Activated B cell treated with CpG ODN at 0.5 μM for 24 hours (primary cell): ENCODE measurements at regions not wholly inside any gene's neighbourhood (a gene's known extent, or its start where the extent isn't known, plus 50 kb on each side); places are given as distances from the start of the nearest gene placed in this dataset.

Experiments used
- ATAC-seq: fragments of 200-7000 bp; cut with Tn5 transposase; one replicate; pipeline ENCODE4 v1.10.0; 2021; ENCODE audit warnings: low read depth, mild to moderate bottlenecking, moderate library complexity
- CTCF ChIA-PET: fragments of 350-600 bp; sonication (Branson Sonifier 250); formaldehyde crosslinking; loops from one replicate; lab custom pipeline; 2021; ENCODE audit warnings: antibody characterized with exemption; lab: Charles Lee
- POLR2A ChIA-PET: fragments of 350-600 bp; sonication (Branson Sonifier 250); formaldehyde crosslinking; loops from one replicate; lab custom pipeline; 2021; ENCODE audit warnings: antibody characterized with exemption; lab: Charles Lee
- DNase-seq: peaks from one replicate; pipeline ENCODE4 v3.0.0; 2022
- H3K27ac Mint-ChIP-seq: one replicate; pipeline ENCODE4 v1.8.0; 2020; ENCODE audit warnings: mixed read lengths
- H3K27me3 Mint-ChIP-seq: one replicate; pipeline ENCODE4 v1.8.0; 2021; ENCODE audit warnings: mixed read lengths
- H3K36me3 Mint-ChIP-seq: one replicate; pipeline ENCODE4 v1.8.0; 2021; ENCODE audit warnings: low read depth, mixed read lengths
- H3K4me1 Mint-ChIP-seq: one replicate; pipeline ENCODE4 v1.8.0; 2021; ENCODE audit warnings: mixed read lengths
- H3K4me3 Mint-ChIP-seq: one replicate; pipeline ENCODE4 v1.8.0; 2020; ENCODE audit warnings: mild to moderate bottlenecking, mixed read lengths
- H3K9me3 Mint-ChIP-seq: one replicate; pipeline ENCODE4 v1.8.0; 2020; ENCODE audit warnings: mixed read lengths
- CTCF ChIP-seq: fragments of 200-600 bp; IDR thresholded peaks from one replicate; pipeline ENCODE4 v1.8.0; 2022; ENCODE audit warnings: antibody characterized with exemption, mild to moderate bottlenecking
- intact Hi-C: fragments of 100-400 bp; cut with micrococcal nuclease; formaldehyde crosslinking; loops from one replicate; pipeline ENCODE4 v1.15.1; 2024

- intact Hi-C loops: no loop called here
- no peak for TF ChIP-seq CTCF
- CTCF ChIA-PET: no interaction called here
- H3K4me3 Mint-ChIP-seq: no peak overlapping the region
- H3K27me3 Mint-ChIP-seq: no peaks in the 10 kb centered on the region
- H3K36me3 Mint-ChIP-seq: no peaks in the 10 kb centered on the region
- DNase-seq: no peak
- H3K9me3 Mint-ChIP-seq: no peaks in the 10 kb centered on the region
- no peak for ATAC-seq
- POLR2A ChIA-PET: no interaction called here
- no peak overlapping the region for H3K27ac Mint-ChIP-seq
- H3K4me1 Mint-ChIP-seq: no peaks in the 10 kb centered on the region
These were observed 254.0 kb upstream of the RBMS1 start for GRCh38 chr2:160747501-160748170.

GRCh38 chr2:160751021-160751420 is 257.4 kb upstream of the RBMS1 start:
- ChIA-PET POLR2A (no interaction called here), CTCF (no interaction called here)
- no peaks in the 10 kb centered on the region for H3K4me1 Mint-ChIP-seq
- H3K36me3 Mint-ChIP-seq: no peaks in the 10 kb centered on the region
- ATAC-seq (no peak), DNase-seq (no peak)
- H3K27ac Mint-ChIP-seq: no peak overlapping the region
- no peaks in the 10 kb centered on the region for H3K27me3 Mint-ChIP-seq
- H3K4me3 Mint-ChIP-seq: no peak overlapping the region
- intact Hi-C loops: no loop called here
- no peak for TF ChIP-seq CTCF
- H3K9me3 Mint-ChIP-seq: peaks cover 4% of the 10 kb centered on the region

- POLR2A ChIA-PET: no interaction called here
- intact Hi-C loops: no loop called here
- Mint-ChIP-seq H3K4me3 (no peak overlapping the region), H3K36me3 (no peaks in the 10 kb centered on the region), H3K27ac (no peak overlapping the region), H3K4me1 (no peaks in the 10 kb centered on the region), H3K27me3 (no peaks in the 10 kb centered on the region), H3K9me3 (peaks cover 4% of the 10 kb centered on the region)
- no peak for DNase-seq
- CTCF ChIA-PET: no interaction called here
- no peak for TF ChIP-seq CTCF
- no peak for ATAC-seq
These were observed 259.1 kb upstream of the RBMS1 start for GRCh38 chr2:160752475-160753330.

- Mint-ChIP-seq H3K9me3 (peaks cover 4% of the 10 kb centered on the region), H3K4me3 (no peak overlapping the region), H3K27me3 (no peaks in the 10 kb centered on the region), H3K4me1 (no peaks in the 10 kb centered on the region), H3K27ac (no peak overlapping the region), H3K36me3 (no peaks in the 10 kb centered on the region)
- no peak for TF ChIP-seq CTCF
- intact Hi-C loops: no loop called here
- no peak for DNase-seq
- ATAC-seq: no peak
- ChIA-PET CTCF (no interaction called here), POLR2A (no interaction called here)
These were observed 259.7 kb upstream of the RBMS1 start for GRCh38 chr2:160753331-160753654.

- ATAC-seq (no peak), DNase-seq (no peak)
- H3K36me3 Mint-ChIP-seq: no peaks in the 10 kb centered on the region
- H3K27me3 Mint-ChIP-seq: no peaks in the 10 kb centered on the region
- peaks cover 4% of the 10 kb centered on the region for H3K9me3 Mint-ChIP-seq
- ChIA-PET POLR2A (no interaction called here), CTCF (no interaction called here)
- H3K4me1 Mint-ChIP-seq: no peaks in the 10 kb centered on the region
- no peak for TF ChIP-seq CTCF
- no peak overlapping the region for H3K27ac Mint-ChIP-seq
- H3K4me3 Mint-ChIP-seq: no peak overlapping the region
- intact Hi-C loops: no loop called here
These were observed 260.4 kb upstream of the RBMS1 start for GRCh38 chr2:160753960-160754359.
